ENCODE measurements at regions not wholly inside any gene's neighbourhood (a gene's known extent, or its start where the extent isn't known, plus 50 kb on each side); places are given as distances from the start of the nearest gene placed in this dataset.

DNA sequence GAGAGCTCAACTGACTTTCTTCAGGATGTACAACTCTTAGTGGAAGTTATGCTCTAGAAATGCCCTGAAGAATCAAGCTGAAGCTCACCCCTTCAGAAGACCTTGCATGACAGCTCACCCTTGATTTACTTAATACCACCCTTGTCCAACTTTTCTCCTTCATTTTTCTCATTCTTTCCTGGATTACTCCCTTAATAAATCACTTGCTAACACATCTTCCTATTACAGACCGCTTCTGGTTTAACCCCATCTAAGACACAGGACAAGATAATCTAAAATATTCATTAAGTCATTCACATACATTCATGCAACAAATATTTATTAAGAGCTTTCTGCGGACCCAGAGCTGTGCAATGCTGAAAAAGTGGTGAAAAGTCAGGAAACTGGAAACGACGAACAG lies 630.7 kb upstream of the RORB start:
- Histone ChIP-seq H3K9me3 (no peaks in the 10 kb centered on the region), H3K27ac (no peak overlapping the region), H3K36me3 (ENCODE audit: low read depth, missing control alignments) (no peaks in the 10 kb centered on the region), H3K4me3 (no peak overlapping the region), H3K27me3 (no peaks in the 10 kb centered on the region), H3K4me1 (no peaks in the 10 kb centered on the region)
- no peak for DNase-seq
- intact Hi-C loops (cut with DNase I; ENCODE audit: low total_unique reads), result no loop called here
- 62 to 68% methylated on average over 4 of the region's 4 CpGs for WGBS, 2 donors
- no peak for TF ChIP-seq POLR2A (IDR thresholded peaks at IDR 0.05)
- TF ChIP-seq, protein P1, sequence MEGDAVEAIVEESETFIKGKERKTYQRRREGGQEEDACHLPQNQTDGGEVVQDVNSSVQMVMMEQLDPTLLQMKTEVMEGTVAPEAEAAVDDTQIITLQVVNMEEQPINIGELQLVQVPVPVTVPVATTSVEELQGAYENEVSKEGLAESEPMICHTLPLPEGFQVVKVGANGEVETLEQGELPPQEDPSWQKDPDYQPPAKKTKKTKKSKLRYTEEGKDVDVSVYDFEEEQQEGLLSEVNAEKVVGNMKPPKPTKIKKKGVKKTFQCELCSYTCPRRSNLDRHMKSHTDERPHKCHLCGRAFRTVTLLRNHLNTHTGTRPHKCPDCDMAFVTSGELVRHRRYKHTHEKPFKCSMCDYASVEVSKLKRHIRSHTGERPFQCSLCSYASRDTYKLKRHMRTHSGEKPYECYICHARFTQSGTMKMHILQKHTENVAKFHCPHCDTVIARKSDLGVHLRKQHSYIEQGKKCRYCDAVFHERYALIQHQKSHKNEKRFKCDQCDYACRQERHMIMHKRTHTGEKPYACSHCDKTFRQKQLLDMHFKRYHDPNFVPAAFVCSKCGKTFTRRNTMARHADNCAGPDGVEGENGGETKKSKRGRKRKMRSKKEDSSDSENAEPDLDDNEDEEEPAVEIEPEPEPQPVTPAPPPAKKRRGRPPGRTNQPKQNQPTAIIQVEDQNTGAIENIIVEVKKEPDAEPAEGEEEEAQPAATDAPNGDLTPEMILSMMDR (IDR thresholded peaks at IDR 0.05), result no peak

DNA sequence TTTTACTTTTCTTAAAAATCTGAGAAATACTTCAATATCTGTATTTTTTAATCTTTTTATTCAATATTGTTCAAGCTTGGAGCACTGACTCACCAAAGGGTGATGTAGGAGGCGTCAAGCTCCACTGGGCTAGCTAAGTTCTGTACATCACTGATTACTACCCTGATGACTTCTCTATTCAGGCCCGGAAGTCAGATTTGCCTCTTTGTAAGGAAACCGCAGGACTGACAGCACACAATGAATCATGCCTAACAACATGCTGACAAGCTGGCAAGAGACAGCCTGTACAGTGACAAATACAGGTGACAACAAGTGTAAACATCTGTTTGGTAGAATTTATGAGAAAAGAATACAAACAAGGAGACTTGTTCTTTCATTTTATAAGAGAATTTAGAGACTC lies 627.9 kb upstream of the RORB start:
- TF ChIP-seq POLR2A (IDR thresholded peaks at IDR 0.05), result no peak
- TF ChIP-seq, protein P1 (IDR thresholded peaks at IDR 0.05), result no peak
- Histone ChIP-seq H3K27ac (no peak overlapping the region), H3K4me3 (no peak overlapping the region), H3K27me3 (no peaks in the 10 kb centered on the region), H3K4me1 (no peaks in the 10 kb centered on the region), H3K9me3 (no peaks in the 10 kb centered on the region), H3K36me3 (ENCODE audit: low read depth, missing control alignments) (no peaks in the 10 kb centered on the region)
- 62 to 77% methylated on average over 3 of the region's 3 CpGs for WGBS, 2 donors
- DNase-seq, result no peak
- intact Hi-C loops (cut with DNase I; ENCODE audit: low total_unique reads), result no loop called here

DNA sequence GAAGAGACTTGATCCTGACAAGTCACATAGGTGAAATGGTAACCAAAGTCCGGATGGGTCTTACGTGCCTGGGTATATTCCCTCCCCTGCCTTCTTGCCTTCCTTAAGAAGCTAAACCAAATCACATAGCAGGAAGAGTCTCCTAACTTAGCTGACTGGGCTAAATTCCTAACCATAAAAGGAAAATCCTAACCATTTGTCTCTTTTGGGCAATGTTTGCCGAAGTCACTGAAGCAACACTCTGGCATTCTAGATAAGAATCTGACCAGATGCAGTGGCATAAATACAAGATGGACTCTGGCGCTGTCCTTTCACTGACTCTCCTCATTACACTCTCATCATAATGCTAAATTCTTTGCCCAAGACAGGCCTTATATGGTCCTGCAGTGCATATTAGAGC lies 625.5 kb upstream of the RORB start:
- no peaks in the 10 kb centered on the region for H3K9me3 ChIP-seq
- intact Hi-C loops (cut with DNase I; ENCODE audit: low total_unique reads), result no loop called here
- DNase-seq, result no peak
- WGBS, 2 donors, result 80 to 81% methylated on average over 4 of the region's 4 CpGs
- no peaks in the 10 kb centered on the region for H3K27me3 ChIP-seq
- no peaks in the 10 kb centered on the region for H3K36me3 ChIP-seq (ENCODE audit: low read depth, missing control alignments)
- H3K4me1 ChIP-seq, result no peaks in the 10 kb centered on the region
- no peak overlapping the region for H3K27ac ChIP-seq
- TF ChIP-seq, protein P1 (IDR thresholded peaks at IDR 0.05), result no peak
- TF ChIP-seq POLR2A (IDR thresholded peaks at IDR 0.05), result no peak
- H3K4me3 ChIP-seq, result no peak overlapping the region

DNA sequence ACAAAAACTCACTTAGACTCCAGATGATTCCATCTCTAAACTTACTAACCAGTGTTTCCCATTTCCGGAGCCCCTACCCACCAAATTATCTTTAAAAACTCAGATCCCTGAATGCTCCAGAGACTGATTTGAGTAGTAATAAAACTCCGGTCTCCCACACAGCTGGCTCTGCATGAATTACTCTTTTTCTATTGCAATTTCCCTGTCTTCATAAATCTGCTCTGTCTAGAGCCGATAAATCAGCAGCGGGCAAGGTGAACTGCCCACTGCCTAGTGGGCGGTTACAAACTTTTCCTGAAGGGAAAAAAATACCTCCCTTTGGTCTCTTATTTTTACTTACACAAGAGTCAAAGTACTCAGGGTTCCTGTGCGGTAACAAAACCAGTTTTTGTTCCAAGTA lies 624.4 kb upstream of the RORB start:
- H3K27ac ChIP-seq, result no peak overlapping the region
- no peaks in the 10 kb centered on the region for H3K9me3 ChIP-seq
- no peaks in the 10 kb centered on the region for H3K27me3 ChIP-seq
- intact Hi-C loops (cut with DNase I; ENCODE audit: low total_unique reads), result no loop called here
- H3K4me1 ChIP-seq, result no peaks in the 10 kb centered on the region
- H3K4me3 ChIP-seq, result no peak overlapping the region
- no peak for TF ChIP-seq POLR2A (IDR thresholded peaks at IDR 0.05)
- TF ChIP-seq, protein P1 (IDR thresholded peaks at IDR 0.05), result no peak
- 33 to 53% methylated on average over 6 of the region's 6 CpGs for WGBS, 2 donors
- no peak for DNase-seq
- no peaks in the 10 kb centered on the region for H3K36me3 ChIP-seq (ENCODE audit: low read depth, missing control alignments)

- DNase-seq, result no peak
- Histone ChIP-seq H3K27ac (no peak overlapping the region), H3K4me1 (no peaks in the 10 kb centered on the region), H3K9me3 (no peaks in the 10 kb centered on the region), H3K4me3 (no peak overlapping the region), H3K36me3 (ENCODE audit: low read depth, missing control alignments) (no peaks in the 10 kb centered on the region), H3K27me3 (no peaks in the 10 kb centered on the region)
- 60 to 75% methylated on average over 3 of the region's 3 CpGs for WGBS, 2 donors
- intact Hi-C loops (cut with DNase I; ENCODE audit: low total_unique reads), result no loop called here
- no peak for TF ChIP-seq POLR2A (IDR thresholded peaks at IDR 0.05)
- TF ChIP-seq, protein P1 (IDR thresholded peaks at IDR 0.05), result no peak
Observed at GRCh38 chr9:73880101-73880500, 617.0 kb upstream of the RORB start.

Measured in testis (tissue), 2 donors.